GM19023 (cell line): ENCODE measurements at regions not wholly inside any gene's neighbourhood (a gene's known extent, or its start where the extent isn't known, plus 50 kb on each side); places are given as distances from the start of the nearest gene placed in this dataset.
"Not testable (repeated sequence)": the region's sequence is repeated elsewhere in the genome, so short reads cannot be mapped to it uniquely, and the experiment has no call there.

Experiments
- ATAC-seq: cut with Tn5 transposase; IDR thresholded peaks from one replicate; pipeline ENCODE4 v1.9.1; 2021; ENCODE audit warnings: mild to moderate bottlenecking, moderate library complexity; ENCODE audit not compliant: unreplicated experiment

DNA sequence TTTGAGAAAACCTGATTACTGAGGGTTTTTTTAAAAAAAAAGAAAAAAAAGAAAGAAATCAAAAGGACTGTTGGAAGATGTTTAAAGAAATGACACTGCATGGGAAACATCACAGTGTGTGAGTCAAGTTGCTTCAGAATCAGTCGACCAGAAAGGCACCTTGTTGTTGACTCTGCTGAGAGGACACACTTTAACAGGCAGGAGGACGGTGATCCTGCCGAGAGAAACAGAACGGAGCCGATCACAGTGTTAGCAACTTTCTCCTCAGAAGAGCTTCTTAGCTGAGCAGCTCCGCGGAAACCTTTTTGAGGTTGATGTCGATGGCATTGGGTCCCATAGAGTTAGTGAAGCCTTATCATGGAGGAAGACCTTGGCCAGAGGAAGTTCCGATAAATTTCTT is 538.7 kb downstream of the RBFOX1 start:
- no peak for ATAC-seq

DNA sequence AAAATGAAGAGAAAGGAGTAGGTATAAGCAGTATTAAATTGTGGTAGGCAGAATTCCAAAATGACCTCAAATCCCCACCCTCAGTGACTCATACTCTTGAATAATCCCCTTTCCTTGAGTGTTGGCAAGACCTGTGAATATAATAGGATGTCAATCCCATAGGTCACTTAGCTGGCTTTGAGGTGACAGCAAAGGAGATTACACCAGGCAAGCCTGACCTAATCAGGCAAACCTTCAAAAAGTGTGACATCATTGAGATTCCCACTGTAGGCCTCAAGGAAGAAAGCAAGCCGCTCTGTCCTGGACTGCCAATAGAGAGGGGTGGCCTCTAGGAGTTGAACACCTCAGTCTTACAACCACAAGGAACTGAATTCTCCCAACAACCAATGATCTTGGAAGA is 535.2 kb downstream of the RBFOX1 start:
- ATAC-seq, result no peak

DNA sequence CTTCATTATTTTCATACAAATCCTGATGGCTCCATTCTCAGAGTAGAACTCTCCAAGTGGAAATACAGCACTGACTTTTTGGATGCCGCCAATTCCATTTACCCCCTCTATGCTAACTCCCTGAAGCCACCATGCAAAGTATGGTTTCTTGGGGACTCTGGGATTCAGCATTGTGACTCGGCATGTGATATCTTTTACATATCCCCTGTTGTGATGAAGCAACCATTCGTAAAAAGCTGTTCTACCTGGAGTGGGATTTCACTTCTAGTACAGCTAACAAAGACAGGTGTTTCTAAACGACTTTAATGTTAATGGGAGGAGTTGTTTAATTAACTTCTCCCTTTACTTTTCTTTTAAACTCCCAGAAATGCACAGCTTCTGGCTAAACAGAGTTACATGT is 533.5 kb downstream of the RBFOX1 start:
- no peak for ATAC-seq

DNA sequence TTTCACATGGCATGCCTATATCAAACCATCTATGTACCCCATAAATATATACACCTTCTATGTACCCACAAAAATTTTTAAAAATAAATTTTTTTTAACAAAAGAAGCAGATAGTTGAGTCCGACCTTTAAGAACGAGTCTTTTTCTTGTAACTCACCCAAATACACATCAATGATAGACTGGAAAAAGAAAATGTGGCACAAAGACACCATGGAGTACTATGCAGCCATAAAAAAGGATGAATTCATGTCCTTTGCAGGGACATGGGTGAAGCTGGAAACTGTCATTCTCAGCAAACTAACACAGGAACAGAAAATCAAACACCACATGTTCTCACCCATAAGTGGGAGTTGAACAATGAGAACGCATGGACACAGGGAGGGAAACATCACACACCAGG is 532.7 kb downstream of the RBFOX1 start:
- not testable (repeated sequence) for ATAC-seq

DNA sequence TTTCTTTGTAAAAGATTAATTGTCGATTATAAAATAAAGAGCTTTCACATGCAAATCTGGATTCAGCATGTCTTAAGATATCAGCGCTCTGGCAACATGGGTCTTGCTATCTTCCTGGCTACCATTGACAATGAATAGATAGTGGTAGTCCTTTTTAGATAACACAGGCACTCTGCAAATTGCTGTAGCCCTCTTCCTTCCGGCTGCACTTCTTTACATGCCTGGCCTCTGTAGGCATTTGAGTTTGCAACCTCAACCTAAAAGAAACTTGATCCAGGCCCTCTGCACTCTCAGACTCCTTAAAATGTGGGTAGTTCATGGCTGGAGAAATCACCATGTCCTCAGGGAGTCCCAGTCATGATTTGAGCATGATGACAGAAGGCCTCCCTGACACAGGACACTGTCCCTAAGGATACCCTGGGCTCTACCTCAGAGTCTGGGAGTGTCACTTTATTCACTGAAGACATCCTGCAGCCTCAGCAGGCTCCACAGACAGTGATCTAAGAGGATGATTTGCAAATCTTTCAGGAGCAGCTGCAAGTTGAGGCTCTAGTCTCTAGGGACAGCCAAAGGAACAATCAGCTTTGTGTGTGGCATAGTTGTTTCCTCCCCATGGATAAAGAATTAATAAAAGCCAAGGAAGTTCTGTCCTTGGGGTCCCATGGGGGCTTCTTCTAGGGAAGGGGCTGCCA is 529.4 kb downstream of the RBFOX1 start:
- no peak for ATAC-seq

DNA sequence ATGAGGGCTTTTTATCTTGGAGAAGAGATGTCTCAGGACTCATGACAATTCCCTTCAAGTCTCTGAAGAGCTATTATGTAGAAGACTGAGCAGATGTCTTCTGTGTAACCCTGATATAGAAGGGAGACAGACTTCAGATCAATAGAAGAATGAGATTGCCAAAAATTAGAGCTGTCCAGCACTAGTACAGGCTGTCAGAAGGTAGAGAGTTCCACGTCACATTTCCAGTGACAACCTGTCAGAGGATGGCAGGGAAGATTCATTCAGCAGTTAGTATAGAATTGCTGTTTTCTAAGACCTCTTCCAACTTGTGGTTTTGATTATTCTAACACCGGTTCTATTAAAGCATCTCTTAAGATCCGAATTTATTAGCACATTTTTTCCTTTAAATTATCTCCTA is 520.6 kb downstream of the RBFOX1 start:
- ATAC-seq, result no peak

DNA sequence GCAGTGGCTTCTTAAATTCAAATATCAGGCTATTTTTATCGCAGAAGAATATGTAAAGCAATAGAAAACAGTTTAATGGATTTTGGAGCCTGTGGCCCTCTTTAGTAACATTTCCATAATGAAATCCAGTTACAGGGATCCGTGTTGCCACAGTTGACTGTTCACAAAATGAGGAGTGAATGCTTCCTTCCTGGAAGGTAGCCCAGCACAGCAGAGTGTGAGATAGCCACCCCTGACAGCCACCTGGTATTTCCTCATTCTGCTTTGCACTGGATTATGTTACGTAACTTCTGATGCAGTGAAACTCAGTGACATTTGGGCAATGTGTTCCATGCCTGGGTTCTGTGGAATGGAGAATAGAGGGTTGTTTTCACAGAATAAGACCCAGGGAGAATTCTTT is 517.2 kb downstream of the RBFOX1 start:
- no peak for ATAC-seq

DNA sequence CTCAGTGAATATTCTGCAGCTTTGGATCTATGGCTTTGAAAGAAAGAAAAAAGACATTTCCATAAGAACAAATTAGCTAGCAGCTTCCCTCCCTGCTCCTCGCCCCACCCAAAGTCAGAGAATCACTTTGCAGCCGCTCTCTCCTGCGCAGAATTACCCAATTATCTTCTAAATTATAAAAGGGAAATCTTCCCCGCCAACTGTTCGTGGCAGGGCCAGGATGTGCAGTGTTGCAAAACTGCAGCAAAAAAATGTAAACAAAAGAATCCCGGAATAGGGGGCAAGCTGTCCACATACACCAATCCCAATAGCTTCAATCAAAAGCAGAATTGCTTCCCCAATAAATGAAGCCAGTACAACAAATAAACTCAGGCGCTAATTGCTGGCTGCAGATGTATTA is 510.6 kb downstream of the RBFOX1 start:
- ATAC-seq, result no peak

DNA sequence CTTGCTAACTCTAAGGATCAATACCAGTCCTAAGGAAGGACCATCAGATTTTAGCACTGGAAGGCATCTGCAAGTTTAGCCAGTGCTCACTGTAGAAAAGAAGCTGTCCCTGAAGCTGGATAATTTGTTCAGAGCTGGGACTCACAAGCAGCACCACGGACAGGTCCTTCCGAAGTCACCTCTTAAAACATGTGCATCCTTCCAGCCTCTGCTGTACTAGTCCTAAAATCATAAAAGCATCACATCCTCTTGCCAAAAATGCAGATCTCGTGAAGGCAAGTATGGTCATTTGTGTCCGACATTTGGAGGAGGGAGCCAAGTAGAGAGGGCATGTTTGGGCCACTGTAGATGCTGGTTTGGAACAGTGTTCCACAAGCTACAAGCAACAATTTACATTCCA is 506.9 kb downstream of the RBFOX1 start:
- ATAC-seq, result no peak

DNA sequence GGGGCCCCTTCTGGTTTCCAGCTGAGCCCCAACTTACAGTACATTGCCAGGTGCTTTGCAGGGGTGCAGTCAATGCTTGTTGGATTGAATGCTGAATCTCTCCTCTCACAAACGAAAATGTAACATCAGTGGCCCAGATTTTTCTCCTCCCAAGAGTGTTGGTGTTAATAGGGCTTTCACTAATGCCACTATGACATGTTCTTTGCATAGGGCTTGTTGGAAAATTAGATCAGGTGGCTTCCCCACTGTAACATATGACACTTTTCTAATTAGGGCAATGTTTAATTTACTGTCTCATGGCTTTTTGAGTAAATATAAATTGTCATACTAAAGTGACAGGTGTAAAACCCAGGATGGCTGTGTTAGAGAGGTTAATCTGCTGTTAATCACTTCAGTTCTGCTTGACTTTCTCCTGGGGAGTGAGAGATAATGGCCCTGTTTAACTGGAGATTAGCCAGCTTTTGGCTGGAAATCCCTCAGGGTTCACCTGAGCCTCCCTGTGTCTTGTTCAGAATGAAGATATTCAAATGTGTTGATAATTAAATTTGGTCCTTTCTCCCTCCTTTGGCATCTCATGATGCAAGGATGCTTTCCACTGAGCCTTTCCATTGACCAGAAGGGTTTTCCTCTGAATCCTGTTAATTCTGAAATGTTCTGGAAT is 502.3 kb downstream of the RBFOX1 start:
- no peak for ATAC-seq

DNA sequence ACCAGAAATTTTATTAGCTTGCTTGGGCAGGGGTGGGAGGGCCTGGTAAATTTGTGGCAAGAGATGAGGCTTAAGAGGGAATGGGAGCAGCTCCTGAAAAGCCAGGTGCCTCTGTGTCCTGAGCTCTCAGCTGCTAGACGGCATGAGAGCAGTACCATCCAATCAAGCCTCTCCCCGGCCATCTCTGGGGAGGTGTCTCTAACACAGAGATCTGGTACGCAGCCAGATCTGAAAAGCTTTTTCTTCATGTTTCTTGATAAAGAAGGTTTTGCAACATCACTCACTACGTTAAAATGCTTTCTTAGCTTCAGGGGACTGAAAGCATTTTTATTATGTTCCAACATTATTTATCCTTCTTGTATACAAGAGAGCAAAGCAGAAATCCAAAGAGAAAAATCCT is 488.2 kb downstream of the RBFOX1 start:
- ATAC-seq, result no peak

DNA sequence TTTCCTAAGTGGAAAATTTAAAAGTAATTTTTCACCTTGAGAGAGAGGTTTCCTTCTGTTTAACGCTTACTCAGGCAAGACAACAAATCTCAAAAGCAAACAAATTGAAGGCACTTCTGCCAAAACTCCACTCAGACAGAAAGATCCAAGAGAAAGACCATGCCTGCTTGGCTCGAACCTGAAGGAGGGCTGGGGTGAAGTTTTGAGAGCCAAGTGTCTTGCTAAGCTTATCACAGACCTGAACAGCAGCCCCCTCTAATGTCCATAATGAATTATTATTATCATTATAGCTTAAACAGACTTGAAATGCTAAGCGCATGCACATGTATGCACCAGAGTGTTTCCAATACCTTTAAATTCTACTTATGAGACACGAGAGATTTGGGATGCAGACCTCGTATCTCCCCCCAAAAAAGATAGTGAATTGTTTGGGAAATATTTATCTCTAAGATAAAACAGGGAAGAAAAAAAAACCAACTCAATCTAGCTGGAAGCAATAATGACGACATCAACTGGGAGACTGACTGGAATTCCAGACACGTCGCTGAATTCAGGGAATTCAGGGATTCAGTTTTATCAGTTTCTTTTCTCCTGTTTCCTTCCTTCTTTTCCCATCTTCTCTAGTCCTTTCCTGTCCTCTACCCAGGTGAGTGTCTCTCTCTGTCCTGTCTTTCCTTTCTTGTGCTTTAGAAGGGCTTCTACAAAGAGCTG is 473.2 kb downstream of the RBFOX1 start:
- ATAC-seq, result no peak

DNA sequence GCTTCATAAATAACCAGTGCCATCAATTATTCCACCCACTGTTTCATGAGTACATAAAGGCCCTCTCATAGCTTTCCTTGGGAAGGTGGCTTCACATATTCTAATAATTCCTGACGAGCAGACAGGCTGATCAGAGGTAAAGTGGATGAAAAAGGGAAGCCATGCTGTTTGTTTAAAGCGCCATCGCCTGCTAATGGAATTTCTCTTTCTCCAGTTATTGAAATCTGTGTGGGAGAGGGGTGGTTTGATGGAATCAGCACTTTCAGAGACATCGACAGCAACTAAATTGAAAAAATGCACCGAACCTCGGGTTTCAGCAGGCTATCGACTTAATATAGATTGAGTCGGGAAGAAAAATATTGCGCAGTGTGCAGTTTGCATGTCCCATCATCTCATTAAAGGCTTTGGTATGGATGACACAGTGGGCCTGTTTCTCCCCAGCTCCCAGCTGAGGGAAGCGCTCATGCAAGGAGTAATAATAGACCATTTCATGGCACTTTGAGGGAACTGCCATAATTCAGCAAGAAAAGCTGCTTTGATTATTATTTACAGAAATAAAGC is 472.1 kb downstream of the RBFOX1 start:
- ATAC-seq, result no peak

DNA sequence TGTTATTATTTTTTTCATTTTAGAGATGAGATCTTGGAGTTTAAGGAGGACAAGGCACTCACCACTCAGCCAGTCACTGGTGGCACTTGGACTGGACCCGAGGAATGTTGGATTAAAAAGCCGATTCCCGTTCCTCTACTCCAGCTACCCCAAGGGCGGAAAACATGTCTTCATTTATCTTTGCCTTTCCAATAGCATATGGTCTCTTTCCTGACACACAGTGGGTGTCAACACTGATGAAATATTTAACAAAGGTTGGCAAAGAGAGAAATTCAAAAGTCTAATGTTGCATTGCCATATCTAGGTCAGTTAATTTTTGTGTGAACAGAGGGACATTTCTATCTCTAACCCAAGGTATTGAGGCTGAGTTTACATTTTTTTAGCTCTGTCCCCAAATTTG is 459.7 kb downstream of the RBFOX1 start:
- ATAC-seq, result no peak

DNA sequence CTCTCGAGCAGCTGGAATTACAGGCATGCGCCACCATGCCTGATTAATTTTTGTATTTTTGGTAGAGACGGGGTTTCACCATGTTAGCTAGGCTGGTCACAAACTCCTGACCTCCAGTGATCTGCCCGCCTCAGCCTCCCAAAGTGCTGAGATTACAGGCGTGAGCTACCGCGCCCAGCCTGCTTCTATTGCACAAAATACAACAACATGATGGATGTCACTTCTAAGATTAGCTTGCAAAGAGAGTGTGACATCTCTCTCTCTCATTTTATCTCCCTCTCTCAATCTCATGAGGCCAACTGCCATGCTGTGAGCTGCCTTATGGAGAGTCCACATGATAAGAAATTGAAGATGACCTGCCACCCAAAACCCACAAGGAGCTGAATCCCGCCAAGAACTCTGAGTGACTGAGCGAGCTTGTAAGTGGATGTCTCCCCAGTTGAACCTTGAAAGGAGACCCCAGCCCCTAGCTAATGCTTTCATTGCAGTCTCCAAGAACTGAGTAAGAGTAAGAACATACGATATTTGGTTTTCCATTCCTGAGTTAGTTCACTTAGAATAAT is 458.5 kb downstream of the RBFOX1 start:
- no peak for ATAC-seq

DNA sequence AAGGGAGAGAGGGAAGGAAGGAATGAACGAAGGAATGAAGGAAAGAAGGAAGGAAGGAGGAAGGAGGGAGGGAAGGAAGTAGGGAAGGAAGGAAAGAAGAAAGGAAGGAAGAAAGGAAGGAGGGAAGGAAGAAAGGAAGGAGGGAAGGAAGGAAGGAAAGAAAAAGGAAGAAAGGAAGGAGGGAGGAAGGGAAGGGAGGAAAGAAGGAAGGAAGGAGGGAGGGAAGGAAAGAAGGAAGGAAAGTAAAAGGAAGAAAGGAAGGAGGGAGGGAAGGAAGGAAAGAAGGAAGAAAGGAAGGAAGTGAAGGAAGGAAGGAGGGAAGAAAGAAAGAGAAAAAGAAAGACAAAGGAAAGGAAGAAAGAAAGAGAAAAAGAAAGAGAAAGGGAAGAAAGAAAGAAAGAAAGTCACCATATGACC is 442.4 kb downstream of the RBFOX1 start:
- no peak for ATAC-seq

DNA sequence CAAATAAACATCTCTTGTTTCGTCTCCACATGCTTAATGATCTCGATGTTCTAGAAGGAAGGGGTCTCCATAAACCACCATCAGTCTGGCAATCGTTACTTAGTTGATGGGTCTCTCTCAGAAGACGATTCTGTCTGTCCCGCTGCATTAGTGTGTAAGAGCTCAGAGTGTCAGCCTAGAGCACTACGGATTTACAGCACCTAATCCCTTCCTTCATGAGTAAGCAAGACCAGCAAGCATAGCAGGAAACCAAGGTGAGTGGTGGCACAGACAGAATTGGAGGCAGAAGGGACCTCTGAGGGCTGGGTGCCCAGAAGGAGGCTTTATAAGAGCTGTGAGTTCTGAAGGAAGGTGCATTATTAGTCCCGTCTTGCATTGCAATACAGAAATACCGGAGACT is 440.1 kb downstream of the RBFOX1 start:
- no peak for ATAC-seq

DNA sequence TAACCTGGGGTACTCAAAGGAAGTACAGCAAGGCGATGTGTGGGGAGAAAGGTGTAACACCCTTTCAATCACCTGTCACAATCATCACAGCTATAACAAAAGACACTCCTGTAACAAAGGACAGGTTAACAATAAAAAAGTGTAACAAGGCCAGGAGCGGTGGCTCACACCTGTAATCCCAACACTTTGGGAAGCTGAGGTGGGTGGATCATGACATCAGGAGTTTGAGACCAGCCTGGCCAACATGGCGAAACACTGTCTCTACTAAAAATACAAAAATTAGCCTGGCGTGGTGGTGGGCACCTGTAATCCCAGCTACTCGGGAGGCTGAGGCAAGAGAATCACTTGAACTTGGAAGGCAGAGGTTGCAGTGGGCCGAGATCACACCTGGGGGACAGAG is 436.4 kb downstream of the RBFOX1 start:
- not testable (repeated sequence) for ATAC-seq

DNA sequence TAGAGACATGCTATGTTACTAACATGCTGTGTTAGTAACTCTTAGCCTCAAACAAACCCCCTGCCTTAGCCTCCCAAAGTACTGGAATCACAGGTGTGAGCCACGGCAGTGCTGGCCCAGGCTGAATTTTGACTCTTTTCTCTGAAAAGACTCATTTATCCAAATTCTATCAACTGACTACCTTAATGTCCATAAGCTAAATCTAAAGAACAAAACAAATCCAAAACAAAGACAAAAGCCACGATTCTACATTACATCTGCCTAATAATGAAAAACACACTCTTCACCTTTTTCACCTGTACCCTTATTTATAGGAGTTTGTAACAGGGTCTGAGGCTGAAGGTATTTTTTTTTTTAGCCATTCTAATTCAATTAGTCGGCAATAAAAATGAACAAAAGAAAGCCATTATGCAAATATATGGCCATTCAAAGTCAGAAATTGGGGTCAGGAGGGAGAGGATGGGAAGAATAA is 432.5 kb downstream of the RBFOX1 start:
- ATAC-seq, result no peak

DNA sequence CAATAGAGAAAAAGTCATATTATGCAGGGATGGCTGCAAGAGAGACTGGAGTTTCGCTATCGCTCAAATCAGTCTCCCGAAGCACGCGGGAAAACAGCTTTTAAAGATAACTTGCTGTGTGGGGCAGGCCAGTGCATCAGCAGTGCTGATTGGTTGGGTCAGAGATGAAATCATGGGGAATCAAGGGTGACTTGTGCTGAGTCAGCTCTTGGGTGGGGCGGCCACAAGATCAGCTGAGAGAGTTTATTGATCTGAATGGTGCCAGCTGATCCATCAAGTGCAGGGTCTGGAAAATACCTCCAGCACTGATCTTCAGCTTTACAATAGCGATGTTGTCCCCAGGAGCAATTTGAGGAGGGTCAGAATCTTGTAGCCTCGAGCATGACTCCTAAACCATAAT is 430.5 kb downstream of the RBFOX1 start:
- no peak for ATAC-seq
